Naive B cell (primary cell): ENCODE measurements at regions not wholly inside any gene's neighbourhood (a gene's known extent, or its start where the extent isn't known, plus 50 kb on each side); places are given as distances from the start of the nearest gene placed in this dataset.

Experiments used
- ATAC-seq, 2 donors: fragments of 150-1000 bp; cut with Tn5 transposase; 2 replicates each; pipeline ENCODE4 v1.10.0; 2021; ENCODE audit warnings: low read depth in 2 of 2, mild to moderate bottlenecking in 2 of 2, moderate library complexity in 2 of 2
- DNase-seq: peaks from one replicate; pipeline ENCODE4 v3.0.0; 2022
- H3K27ac Mint-ChIP-seq, 6 donors: one replicate each; pipeline ENCODE4 v1.8.0; 2020 to 2022; ENCODE audit warnings: mild to moderate bottlenecking in 6 of 6, mixed read lengths in 6 of 6, moderate library complexity in 5 of 6, inconsistent platforms in 2 of 6
- H3K27me3 Mint-ChIP-seq, 3 donors: one replicate each; pipeline ENCODE4 v1.8.0; 2021 to 2022; ENCODE audit warnings: mixed read lengths in 3 of 3, mild to moderate bottlenecking in 1 of 3
- H3K36me3 Mint-ChIP-seq, 2 donors: one replicate each; pipeline ENCODE4 v1.8.0; 2020 to 2022; ENCODE audit warnings: mixed read lengths in 2 of 2, inconsistent platforms in 1 of 2, mild to moderate bottlenecking in 1 of 2
- H3K4me1 Mint-ChIP-seq, 3 donors: one replicate each; pipeline ENCODE4 v1.8.0; 2020 to 2022; ENCODE audit warnings: mixed read lengths in 3 of 3, inconsistent platforms in 1 of 3, mild to moderate bottlenecking in 1 of 3, moderate library complexity in 1 of 3
- H3K4me3 Mint-ChIP-seq, 8 donors: one replicate each; pipeline ENCODE4 v1.8.0; 2020 to 2022; ENCODE audit warnings: mild to moderate bottlenecking in 8 of 8, mixed read lengths in 8 of 8, moderate library complexity in 8 of 8, inconsistent platforms in 2 of 8
- H3K9me3 Mint-ChIP-seq, 7 donors: one replicate each; pipeline ENCODE4 v1.8.0; 2020 to 2022; ENCODE audit warnings: mixed read lengths in 7 of 7, mild to moderate bottlenecking in 5 of 7, inconsistent platforms in 2 of 7, moderate library complexity in 1 of 7

DNA sequence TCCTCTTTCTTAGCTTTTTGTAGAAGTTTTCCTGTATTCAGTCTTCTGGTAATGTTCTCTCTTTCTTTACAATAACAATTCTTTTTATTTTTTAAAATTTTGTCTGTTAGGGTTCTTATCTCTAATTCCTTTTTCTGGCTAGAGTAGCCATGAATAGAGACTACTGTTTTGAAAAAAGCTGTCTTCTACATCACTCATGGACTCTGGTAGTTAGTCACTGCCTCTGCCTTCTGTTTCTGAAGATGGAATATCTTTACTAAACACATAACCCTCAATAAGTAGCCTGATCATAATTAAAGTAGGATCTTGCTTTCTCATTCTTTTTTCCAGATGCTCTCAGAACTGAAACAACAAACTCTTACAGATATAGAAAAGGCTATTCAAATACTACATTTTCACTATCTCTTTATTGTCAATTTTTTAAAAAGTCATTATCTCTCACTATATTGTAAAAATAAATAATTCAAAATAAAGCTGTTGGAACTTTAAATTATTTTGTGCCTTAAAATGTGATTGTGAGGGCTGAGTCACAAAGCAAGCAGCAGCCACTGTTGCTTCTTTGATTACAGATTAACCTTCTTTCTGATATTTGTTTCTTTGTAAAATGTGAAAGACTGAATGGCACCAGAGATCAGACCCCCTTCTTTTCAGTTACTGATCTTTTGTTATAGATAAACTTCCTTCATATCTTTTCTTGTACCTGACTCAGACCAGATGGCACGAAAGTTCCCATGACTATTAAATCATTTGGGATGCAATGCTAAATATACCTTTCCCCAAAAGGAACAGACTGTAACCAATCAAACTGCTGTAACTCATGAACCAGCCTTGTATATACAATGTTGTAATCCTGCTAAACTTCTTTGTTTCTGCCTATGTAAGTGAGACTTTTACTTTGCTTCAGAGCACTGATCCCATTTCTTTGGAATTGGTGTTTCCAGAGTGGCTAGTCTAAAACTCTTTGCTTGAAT is 1159.5 kb downstream of the IGSF11 start:
- Mint-ChIP-seq H3K4me1 (no peaks in the 10 kb centered on the region), H3K27ac (no peak overlapping the region), H3K4me3 (no peak overlapping the region), H3K27me3 (no peaks in the 10 kb centered on the region), H3K9me3 (peaks cover 0 to 4% (median 0%) of the 10 kb centered on the region in 7 donors), H3K36me3 (no peaks in the 10 kb centered on the region)
- ATAC-seq, result no peak
- DNase-seq, result no peak

- Mint-ChIP-seq H3K27ac (no peak overlapping the region), H3K9me3 (peaks cover 0 to 4% (median 0%) of the 10 kb centered on the region in 7 donors), H3K4me3 (no peak overlapping the region), H3K27me3 (no peaks in the 10 kb centered on the region), H3K36me3 (no peaks in the 10 kb centered on the region), H3K4me1 (no peaks in the 10 kb centered on the region)
- ATAC-seq (no peak), DNase-seq (no peak)
These were observed 1158.8 kb downstream of the IGSF11 start for GRCh38 chr3:117875887-117876286.

DNA sequence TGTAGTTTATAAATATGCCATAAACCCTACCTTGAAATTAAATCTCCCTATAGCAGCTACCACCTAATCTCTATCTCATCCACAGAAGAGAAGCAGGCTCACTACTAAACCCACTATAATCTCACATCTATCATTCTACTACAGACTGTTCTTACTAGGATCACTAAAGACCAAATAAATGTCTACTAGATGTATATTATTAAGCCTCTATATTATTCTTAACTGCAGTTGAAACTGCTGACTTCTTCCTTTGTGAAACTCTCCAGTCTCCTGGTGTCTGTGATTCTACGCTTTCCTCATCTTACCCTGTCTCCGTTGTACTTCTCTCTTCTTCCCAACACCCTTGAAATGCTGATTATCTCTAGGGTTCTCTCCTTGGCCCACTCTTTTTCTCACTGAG is 1154.0 kb downstream of the IGSF11 start:
- Mint-ChIP-seq H3K4me1 (no peaks in the 10 kb centered on the region), H3K27ac (peak overlapping the region in 1 of 6 donors; percentile 5), H3K9me3 (peaks cover 0 to 7% (median 2%) of the 10 kb centered on the region in 7 donors), H3K27me3 (no peaks in the 10 kb centered on the region), H3K36me3 (no peaks in the 10 kb centered on the region), H3K4me3 (no peak overlapping the region)
- no peak for DNase-seq
- ATAC-seq, result no peak

GRCh38 chr3:117881210-117881609 is 1153.4 kb downstream of the IGSF11 start:
- DNase-seq, result no peak
- Mint-ChIP-seq H3K27ac (no peak overlapping the region), H3K4me3 (no peak overlapping the region), H3K4me1 (no peaks in the 10 kb centered on the region), H3K36me3 (no peaks in the 10 kb centered on the region), H3K9me3 (peaks cover 0 to 7% (median 2%) of the 10 kb centered on the region in 7 donors), H3K27me3 (no peaks in the 10 kb centered on the region)
- no peak for ATAC-seq

DNA sequence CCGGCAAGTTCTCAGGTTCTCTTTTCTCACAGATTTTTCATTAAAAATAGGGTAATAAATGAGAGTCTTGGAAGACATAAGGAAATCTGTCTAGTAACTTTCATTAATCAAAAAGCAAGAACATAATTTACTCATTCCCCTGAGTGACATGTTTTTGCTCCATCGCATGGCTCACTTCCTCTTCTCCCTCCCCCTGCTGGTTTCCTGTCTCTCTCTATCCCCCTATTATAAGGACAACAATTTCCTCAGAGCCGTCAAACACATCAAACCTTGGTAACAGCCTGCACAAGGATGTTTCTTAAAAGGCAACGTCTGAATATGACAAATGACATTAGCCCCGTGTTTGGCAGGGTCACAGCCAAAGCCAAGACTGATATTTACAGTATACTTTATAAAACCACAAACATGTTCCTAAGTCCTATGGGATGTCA is 1149.6 kb downstream of the IGSF11 start:
- Mint-ChIP-seq H3K4me3 (no peak overlapping the region), H3K27me3 (no peaks in the 10 kb centered on the region), H3K4me1 (no peaks in the 10 kb centered on the region), H3K36me3 (no peaks in the 10 kb centered on the region), H3K27ac (no peak overlapping the region), H3K9me3 (peaks cover 0 to 7% (median 2%) of the 10 kb centered on the region in 7 donors)
- ATAC-seq, result peak in 1 of 2 donors; percentile 41
- DNase-seq, result no peak

DNA sequence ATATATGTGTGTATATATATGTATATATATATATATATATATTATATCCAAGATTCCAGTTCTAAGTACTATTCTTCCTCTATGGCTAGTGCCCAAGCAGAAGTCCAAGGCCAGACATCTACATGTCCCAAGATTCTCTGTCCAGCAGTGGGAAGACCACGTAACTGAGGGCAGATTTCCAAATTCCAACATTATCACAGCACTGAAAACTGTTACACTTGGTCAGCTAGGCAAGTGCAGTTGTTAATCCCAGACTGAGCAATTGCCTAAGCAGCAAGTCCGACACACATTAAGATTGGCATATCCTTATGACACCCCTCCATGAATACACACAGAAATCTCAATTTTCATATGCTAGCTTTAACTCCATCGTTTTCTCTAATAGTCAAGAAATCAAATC is 1148.5 kb downstream of the IGSF11 start:
- no peaks in the 10 kb centered on the region for H3K36me3 Mint-ChIP-seq
- no peaks in the 10 kb centered on the region for H3K27me3 Mint-ChIP-seq
- no peak overlapping the region for H3K27ac Mint-ChIP-seq
- ATAC-seq (no peak), DNase-seq (no peak)
- no peaks in the 10 kb centered on the region for H3K4me1 Mint-ChIP-seq
- no peak overlapping the region for H3K4me3 Mint-ChIP-seq
- H3K9me3 Mint-ChIP-seq, result peaks cover 0 to 7% (median 2%) of the 10 kb centered on the region in 7 donors

GRCh38 chr3:117887031-117887430 is 1147.6 kb downstream of the IGSF11 start:
- Mint-ChIP-seq H3K4me1 (no peaks in the 10 kb centered on the region), H3K36me3 (no peaks in the 10 kb centered on the region), H3K4me3 (no peak overlapping the region), H3K27me3 (no peaks in the 10 kb centered on the region), H3K9me3 (peaks cover 0 to 3% (median 2%) of the 10 kb centered on the region in 7 donors), H3K27ac (no peak overlapping the region)
- no peak for DNase-seq
- no peak for ATAC-seq

- Mint-ChIP-seq H3K36me3 (no peaks in the 10 kb centered on the region), H3K27ac (no peak overlapping the region), H3K4me3 (no peak overlapping the region), H3K9me3 (peaks cover 0 to 2% (median 0%) of the 10 kb centered on the region in 7 donors), H3K27me3 (no peaks in the 10 kb centered on the region), H3K4me1 (no peaks in the 10 kb centered on the region)
- DNase-seq, result no peak
- ATAC-seq, result no peak
These were observed 1146.7 kb downstream of the IGSF11 start for GRCh38 chr3:117887901-117888300.

DNA sequence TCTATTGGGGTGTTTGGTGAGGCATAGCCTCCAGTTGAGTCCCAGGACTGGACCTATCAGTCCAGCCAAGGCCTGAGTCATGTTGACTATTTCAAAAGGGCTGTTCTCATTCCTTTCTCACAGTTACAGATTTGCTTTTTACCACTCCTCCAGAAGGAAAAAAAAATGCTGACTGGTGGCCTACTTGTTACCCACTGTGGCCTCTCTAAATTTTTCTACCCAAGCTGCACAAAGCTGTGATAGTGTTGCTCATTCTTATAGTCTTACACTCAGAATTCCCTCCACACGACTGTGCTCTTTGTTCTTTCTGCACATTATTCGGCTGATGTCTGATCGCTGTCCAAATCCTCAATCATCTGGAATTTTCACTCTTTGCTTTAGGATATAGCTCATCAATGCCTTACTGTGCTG is 1142.2 kb downstream of the IGSF11 start:
- H3K9me3 Mint-ChIP-seq, result peaks cover 0 to 2% (median 0%) of the 10 kb centered on the region in 7 donors
- no peak overlapping the region for H3K27ac Mint-ChIP-seq
- ATAC-seq, result no peak

GRCh38 chr3:117893001-117893400 is 1141.6 kb downstream of the IGSF11 start:
- ATAC-seq (no peak), DNase-seq (no peak)
- Mint-ChIP-seq H3K27ac (no peak overlapping the region), H3K36me3 (no peaks in the 10 kb centered on the region), H3K4me3 (no peak overlapping the region), H3K9me3 (peaks cover 0 to 2% (median 0%) of the 10 kb centered on the region in 7 donors), H3K4me1 (no peaks in the 10 kb centered on the region), H3K27me3 (no peaks in the 10 kb centered on the region)

More for the DNA sequence above, 1142.2 kb downstream of the IGSF11 start:
- no peak for DNase-seq
- Mint-ChIP-seq H3K36me3 (no peaks in the 10 kb centered on the region), H3K4me1 (no peaks in the 10 kb centered on the region), H3K27me3 (no peaks in the 10 kb centered on the region), H3K4me3 (no peak overlapping the region)

GRCh38 chr3:117893638-117894037 is 1141.0 kb downstream of the IGSF11 start:
- H3K4me1 Mint-ChIP-seq, result no peaks in the 10 kb centered on the region

GRCh38 chr3:117898722-117899522 is 1135.7 kb downstream of the IGSF11 start:
- H3K9me3 Mint-ChIP-seq, result peaks cover 0 to 6% (median 0%) of the 10 kb centered on the region in 7 donors
- H3K27me3 Mint-ChIP-seq, result peaks cover 0 to 4% (median 0%) of the 10 kb centered on the region in 3 donors
- no peak overlapping the region for H3K27ac Mint-ChIP-seq
- H3K4me1 Mint-ChIP-seq, result no peaks in the 10 kb centered on the region
- no peaks in the 10 kb centered on the region for H3K36me3 Mint-ChIP-seq
- no peak for DNase-seq
- no peak for ATAC-seq
- H3K4me3 Mint-ChIP-seq, result no peak overlapping the region

More at GRCh38 chr3:117893638-117894037, 1141.0 kb downstream of the IGSF11 start:
- Mint-ChIP-seq H3K27ac (no peak overlapping the region), H3K27me3 (no peaks in the 10 kb centered on the region), H3K4me3 (no peak overlapping the region), H3K9me3 (peaks cover 0 to 2% (median 0%) of the 10 kb centered on the region in 7 donors), H3K36me3 (no peaks in the 10 kb centered on the region)
- DNase-seq (no peak), ATAC-seq (no peak)

GRCh38 chr3:117903226-117903625 is 1131.4 kb downstream of the IGSF11 start:
- Mint-ChIP-seq H3K27me3 (peaks cover 0 to 4% (median 0%) of the 10 kb centered on the region in 3 donors), H3K36me3 (no peaks in the 10 kb centered on the region), H3K4me1 (no peaks in the 10 kb centered on the region), H3K4me3 (no peak overlapping the region), H3K9me3 (peaks cover 0 to 6% (median 0%) of the 10 kb centered on the region in 7 donors), H3K27ac (no peak overlapping the region)
- ATAC-seq (no peak), DNase-seq (no peak)
